Kidney epithelial cell (primary cell): ENCODE measurements at regions not wholly inside any gene's neighbourhood (a gene's known extent, or its start where the extent isn't known, plus 50 kb on each side); places are given as distances from the start of the nearest gene placed in this dataset.

Experiments
- DNase-seq: peaks from one replicate; pipeline ENCODE4 v3.0.0-alpha.2; 2010; ENCODE audit warnings: low read depth
- H3K27me3 ChIP-seq: 2 replicates; pipeline ENCODE4 v1.6.0; 2011; ENCODE audit warnings: low read length; ENCODE audit not compliant: control insufficient read depth, insufficient read depth
- H3K36me3 ChIP-seq: 2 replicates; pipeline ENCODE4 v1.5.1; 2011; ENCODE audit warnings: low read length; ENCODE audit not compliant: control insufficient read depth, insufficient read depth
- H3K4me3 ChIP-seq: 2 replicates; pipeline ENCODE4 v1.5.1; 2011; ENCODE audit warnings: low read depth, mild to moderate bottlenecking, control low read depth, low read length
- TF ChIP-seq, protein P1 (sequence below): IDR thresholded peaks from 2 replicates; pipeline ENCODE4 v1.5.1; 2011; ENCODE audit warnings: mild to moderate bottlenecking, moderate library complexity, low read length, control low read depth, inconsistent platforms; ENCODE audit not compliant: insufficient read depth, poor library complexity, severe bottlenecking

DNA sequence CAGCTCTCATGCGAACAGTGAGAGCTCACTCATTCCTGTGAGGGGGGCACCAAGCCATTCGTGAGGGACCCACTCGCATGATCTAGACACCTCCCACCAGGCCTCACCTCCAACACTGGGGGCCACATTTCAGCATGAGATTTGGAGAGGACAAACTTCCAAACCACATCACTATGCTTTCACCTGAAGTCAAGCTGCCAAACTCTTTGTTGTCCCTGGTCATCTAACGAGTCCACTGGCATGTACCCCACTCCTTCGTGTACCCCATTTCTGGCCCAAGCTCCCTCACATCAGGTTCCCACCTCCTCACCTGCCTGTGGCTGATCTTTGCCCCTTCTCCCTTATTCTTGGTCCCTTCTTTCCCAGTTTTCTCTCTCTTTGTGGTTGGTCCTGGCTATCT lies 198.9 kb downstream of the ADAMTS15 start:
- Histone ChIP-seq H3K27me3 (no peaks in the 10 kb centered on the region), H3K36me3 (no peaks in the 10 kb centered on the region), H3K4me3 (no peak overlapping the region)
- no peak for DNase-seq
- TF ChIP-seq, protein P1, sequence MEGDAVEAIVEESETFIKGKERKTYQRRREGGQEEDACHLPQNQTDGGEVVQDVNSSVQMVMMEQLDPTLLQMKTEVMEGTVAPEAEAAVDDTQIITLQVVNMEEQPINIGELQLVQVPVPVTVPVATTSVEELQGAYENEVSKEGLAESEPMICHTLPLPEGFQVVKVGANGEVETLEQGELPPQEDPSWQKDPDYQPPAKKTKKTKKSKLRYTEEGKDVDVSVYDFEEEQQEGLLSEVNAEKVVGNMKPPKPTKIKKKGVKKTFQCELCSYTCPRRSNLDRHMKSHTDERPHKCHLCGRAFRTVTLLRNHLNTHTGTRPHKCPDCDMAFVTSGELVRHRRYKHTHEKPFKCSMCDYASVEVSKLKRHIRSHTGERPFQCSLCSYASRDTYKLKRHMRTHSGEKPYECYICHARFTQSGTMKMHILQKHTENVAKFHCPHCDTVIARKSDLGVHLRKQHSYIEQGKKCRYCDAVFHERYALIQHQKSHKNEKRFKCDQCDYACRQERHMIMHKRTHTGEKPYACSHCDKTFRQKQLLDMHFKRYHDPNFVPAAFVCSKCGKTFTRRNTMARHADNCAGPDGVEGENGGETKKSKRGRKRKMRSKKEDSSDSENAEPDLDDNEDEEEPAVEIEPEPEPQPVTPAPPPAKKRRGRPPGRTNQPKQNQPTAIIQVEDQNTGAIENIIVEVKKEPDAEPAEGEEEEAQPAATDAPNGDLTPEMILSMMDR: no peak

DNA sequence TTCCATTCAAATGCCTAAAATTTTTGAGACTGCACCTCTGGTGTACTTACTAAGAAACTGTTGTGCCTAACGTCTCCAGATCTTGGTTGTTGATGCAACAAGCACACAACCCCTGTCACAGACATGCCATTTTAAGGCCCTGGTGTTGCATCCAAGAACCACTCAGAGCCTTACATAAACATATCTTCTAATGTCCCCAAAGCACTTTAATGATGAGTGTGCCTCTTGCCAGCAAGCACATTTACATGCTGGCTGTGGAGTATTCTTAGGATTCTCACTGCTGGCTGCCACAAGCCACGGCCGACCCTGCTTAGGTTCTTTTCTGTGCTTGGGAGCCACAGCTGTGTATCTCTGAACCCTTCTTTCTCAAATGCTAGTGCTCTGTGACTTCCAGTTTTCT lies 201.4 kb downstream of the ADAMTS15 start:
- TF ChIP-seq, protein P1: no peak
- Histone ChIP-seq H3K4me3 (no peak overlapping the region), H3K27me3 (no peaks in the 10 kb centered on the region), H3K36me3 (no peaks in the 10 kb centered on the region)
- DNase-seq: no peak

DNA sequence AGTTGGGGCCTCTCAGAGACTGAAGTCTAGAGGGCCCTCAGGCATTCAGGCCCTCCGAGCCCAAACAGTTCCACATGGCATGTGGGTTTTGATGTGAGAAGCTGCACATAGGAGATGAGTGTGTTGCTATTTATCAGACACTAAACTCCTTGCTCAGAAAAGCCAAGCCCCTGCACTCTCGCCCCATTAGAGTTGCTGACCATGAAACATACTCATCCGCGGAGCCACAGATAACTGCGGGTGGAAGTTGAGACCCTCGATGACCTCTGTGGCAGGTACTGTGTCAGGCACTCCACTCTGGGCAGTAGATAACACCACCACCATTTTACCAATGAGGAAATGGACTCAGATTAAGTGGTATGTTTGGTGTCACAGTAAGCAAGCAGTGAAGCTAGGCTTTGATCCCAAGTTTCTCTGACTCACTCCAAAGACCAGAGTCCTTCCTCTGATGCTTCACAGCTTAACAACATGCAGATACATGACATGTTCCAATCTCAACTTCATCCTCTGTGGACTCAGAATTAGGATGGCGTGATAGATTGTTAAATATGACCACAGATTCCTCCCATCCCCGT lies 202.1 kb downstream of the ADAMTS15 start:
- Histone ChIP-seq H3K27me3 (no peaks in the 10 kb centered on the region), H3K4me3 (no peak overlapping the region), H3K36me3 (no peaks in the 10 kb centered on the region)
- TF ChIP-seq, protein P1: no peak
- DNase-seq: no peak

GRCh38 chr11:130651066-130651855 lies 202.8 kb downstream of the ADAMTS15 start:
- Histone ChIP-seq H3K36me3 (no peaks in the 10 kb centered on the region), H3K27me3 (no peaks in the 10 kb centered on the region)

DNA sequence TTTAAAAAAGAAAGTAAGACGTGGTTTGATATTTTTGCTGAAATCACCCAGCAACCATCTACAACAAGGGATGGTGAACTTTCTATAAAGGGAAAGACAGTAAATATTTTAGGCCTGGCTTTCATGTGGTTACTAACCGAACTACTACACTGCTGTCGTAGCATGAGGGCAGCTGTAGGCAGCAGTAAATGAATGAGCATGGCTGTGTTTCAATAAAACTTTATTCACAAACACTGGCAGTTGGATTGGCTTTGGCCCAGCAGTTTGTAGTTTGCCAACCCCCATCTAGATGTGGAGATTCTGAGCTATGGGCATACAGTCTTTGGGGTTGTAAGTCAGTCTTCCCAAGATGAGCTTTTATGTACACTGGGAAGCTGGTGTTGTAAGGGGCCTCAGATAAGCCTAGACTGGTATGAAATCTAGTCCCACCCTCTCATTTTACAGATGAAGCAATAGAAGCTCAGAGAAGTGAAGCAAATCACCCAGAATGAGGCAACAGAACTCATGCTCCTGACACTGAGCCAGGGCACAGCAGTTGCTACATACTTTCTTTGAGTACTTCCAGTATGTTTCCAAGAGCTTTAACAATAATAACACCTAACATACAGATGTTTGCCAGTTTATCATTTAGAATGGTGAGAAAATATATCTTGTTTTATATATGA lies 204.4 kb downstream of the ADAMTS15 start:
- Histone ChIP-seq H3K36me3 (no peaks in the 10 kb centered on the region), H3K4me3 (no peak overlapping the region), H3K27me3 (no peaks in the 10 kb centered on the region)
- TF ChIP-seq, protein P1: no peak
- no peak for DNase-seq

More at GRCh38 chr11:130651066-130651855, 202.8 kb downstream of the ADAMTS15 start:
- no peak for DNase-seq
- TF ChIP-seq, protein P1: no peak
- H3K4me3 ChIP-seq: no peak overlapping the region
